DOHH2 (cell line): ENCODE measurements at regions not wholly inside any gene's neighbourhood (a gene's known extent, or its start where the extent isn't known, plus 50 kb on each side); places are given as distances from the start of the nearest gene placed in this dataset.

ENCODE experiments used
- H3F3A ChIP-seq: fragments of 200-600 bp; sonication (generic), shearing (Covaris generic); 2 replicates; pipeline ENCODE4 v1.6.0; 2016; ENCODE audit warnings: antibody characterized with exemption, mild to moderate bottlenecking; ENCODE audit not compliant: control insufficient read depth, insufficient read depth
- H3K27ac ChIP-seq: fragments of 200-600 bp; sonication (generic); 2 replicates; pipeline ENCODE4 v1.5.1; 2014; ENCODE audit warnings: low read depth, mild to moderate bottlenecking, low read length, moderate library complexity
- H3K27me3 ChIP-seq: fragments of 200-600 bp; sonication (generic); 2 replicates; pipeline ENCODE4 v1.6.1; 2014; ENCODE audit warnings: mild to moderate bottlenecking, low read length, mixed read lengths; ENCODE audit not compliant: control insufficient read depth
- H3K36me3 ChIP-seq: fragments of 200-600 bp; sonication (generic); 2 replicates; pipeline ENCODE4 v1.6.1; 2014; ENCODE audit warnings: mild to moderate bottlenecking, low read length, moderate library complexity, mixed read lengths; ENCODE audit not compliant: control insufficient read depth
- H3K4me1 ChIP-seq: fragments of 200-600 bp; sonication (generic); 2 replicates; pipeline ENCODE4 v1.6.1; 2014; ENCODE audit warnings: mild to moderate bottlenecking, low read length, mixed read lengths; ENCODE audit not compliant: control insufficient read depth
- H3K4me2 ChIP-seq: fragments of 200-600 bp; sonication (generic); 2 replicates; pipeline ENCODE4 v1.6.0; 2014; ENCODE audit warnings: mild to moderate bottlenecking, low read length, moderate library complexity
- H3K4me3 ChIP-seq: fragments of 200-600 bp; sonication (generic); 2 replicates; pipeline ENCODE4 v1.5.1; 2014; ENCODE audit warnings: mild to moderate bottlenecking, low read length, mixed read lengths
- H3K79me2 ChIP-seq: fragments of 200-600 bp; sonication (generic); 2 replicates; pipeline ENCODE4 v1.6.1; 2014; ENCODE audit warnings: mild to moderate bottlenecking, low read length, mixed read lengths; ENCODE audit not compliant: control insufficient read depth
- H3K9me2 ChIP-seq: fragments of 200-600 bp; sonication (generic); replicated peaks from 2 replicates; pipeline ENCODE4 v1.6.1; 2014; ENCODE audit warnings: mild to moderate bottlenecking, low read length, mixed read lengths; ENCODE audit not compliant: control insufficient read depth
- H3K9me3 ChIP-seq: fragments of 200-600 bp; sonication (generic); 2 replicates; pipeline ENCODE4 v1.6.1; 2014; ENCODE audit warnings: antibody characterized with exemption, low read length, mixed read lengths; ENCODE audit not compliant: control insufficient read depth, insufficient read depth
- H4K20me1 ChIP-seq: fragments of 200-600 bp; sonication (generic); 2 replicates; pipeline ENCODE4 v1.6.0; 2014; ENCODE audit warnings: low read depth, mild to moderate bottlenecking, antibody characterized with exemption, low read length, moderate library complexity; ENCODE audit not compliant: control insufficient read depth, insufficient read depth
- CTCF ChIP-seq: fragments of 200-600 bp; sonication (generic); IDR thresholded peaks from one replicate; pipeline ENCODE4 v1.5.1; 2014; ENCODE audit warnings: antibody characterized with exemption, mild to moderate bottlenecking, low read depth, low read length; ENCODE audit not compliant: poor library complexity, severe bottlenecking
- EZH2phosphoT487 ChIP-seq: fragments of 200-600 bp; sonication (generic); IDR thresholded peaks from 2 replicates; pipeline ENCODE4 v1.6.1; 2017; ENCODE audit warnings: borderline replicate concordance, mild to moderate bottlenecking, antibody characterized with exemption, low read length, moderate library complexity, mixed read lengths

GRCh38 chr20:19834287-19834686 lies 76.2 kb downstream of the RIN2 start:
- TF ChIP-seq EZH2phosphoT487: no peak
- H4K20me1 ChIP-seq: no peaks in the 10 kb centered on the region
- H3K9me3 ChIP-seq: no peaks in the 10 kb centered on the region
- H3K79me2 ChIP-seq: no peaks in the 10 kb centered on the region
- no peaks in the 10 kb centered on the region for H3F3A ChIP-seq
- no peak overlapping the region for H3K4me2 ChIP-seq
- H3K36me3 ChIP-seq: no peaks in the 10 kb centered on the region
- no peaks in the 10 kb centered on the region for H3K27me3 ChIP-seq
- no peaks in the 10 kb centered on the region for H3K9me2 ChIP-seq
- no peak overlapping the region for H3K27ac ChIP-seq
- H3K4me1 ChIP-seq: no peaks in the 10 kb centered on the region
- no peak overlapping the region for H3K4me3 ChIP-seq

GRCh38 chr20:19834783-19835182 lies 76.7 kb downstream of the RIN2 start:
- Histone ChIP-seq H3K79me2 (no peaks in the 10 kb centered on the region), H3K4me3 (no peak overlapping the region), H3K4me1 (no peaks in the 10 kb centered on the region), H3K27me3 (no peaks in the 10 kb centered on the region), H3K36me3 (no peaks in the 10 kb centered on the region), H4K20me1 (no peaks in the 10 kb centered on the region), H3K9me2 (no peaks in the 10 kb centered on the region), H3K9me3 (no peaks in the 10 kb centered on the region), H3K27ac (no peak overlapping the region), H3K4me2 (no peak overlapping the region), H3F3A (no peaks in the 10 kb centered on the region)
- TF ChIP-seq CTCF (no peak), EZH2phosphoT487 (no peak)

GRCh38 chr20:19835533-19836222 lies 77.6 kb downstream of the RIN2 start:
- H3K4me3 ChIP-seq: no peak overlapping the region
- no peaks in the 10 kb centered on the region for H3K9me2 ChIP-seq
- H3K4me2 ChIP-seq: no peak overlapping the region
- no peaks in the 10 kb centered on the region for H3K9me3 ChIP-seq
- H3K27me3 ChIP-seq: no peaks in the 10 kb centered on the region
- H3K79me2 ChIP-seq: no peaks in the 10 kb centered on the region
- no peak overlapping the region for H3K27ac ChIP-seq
- no peaks in the 10 kb centered on the region for H4K20me1 ChIP-seq
- H3K4me1 ChIP-seq: no peaks in the 10 kb centered on the region
- no peaks in the 10 kb centered on the region for H3K36me3 ChIP-seq
- TF ChIP-seq CTCF (no peak), EZH2phosphoT487 (no peak)
- no peaks in the 10 kb centered on the region for H3F3A ChIP-seq

- H3K36me3 ChIP-seq: no peaks in the 10 kb centered on the region
- H3K4me3 ChIP-seq: no peak overlapping the region
- TF ChIP-seq EZH2phosphoT487 (no peak), CTCF (no peak)
- no peaks in the 10 kb centered on the region for H3K9me3 ChIP-seq
- H3K27me3 ChIP-seq: no peaks in the 10 kb centered on the region
- H3K4me2 ChIP-seq: no peak overlapping the region
- H3K27ac ChIP-seq: no peak overlapping the region
- H3K4me1 ChIP-seq: no peaks in the 10 kb centered on the region
- H3F3A ChIP-seq: no peaks in the 10 kb centered on the region
- no peaks in the 10 kb centered on the region for H3K79me2 ChIP-seq
- no peaks in the 10 kb centered on the region for H3K9me2 ChIP-seq
- no peaks in the 10 kb centered on the region for H4K20me1 ChIP-seq
These were observed 80.4 kb downstream of the RIN2 start for GRCh38 chr20:19838468-19838867.
